GM20000 (cell line): ENCODE measurements at regions not wholly inside any gene's neighbourhood (a gene's known extent, or its start where the extent isn't known, plus 50 kb on each side); places are given as distances from the start of the nearest gene placed in this dataset.
"Not testable (repeated sequence)": the region's sequence is repeated elsewhere in the genome, so short reads cannot be mapped to it uniquely, and the experiment has no call there.

Experiments
- DNase-seq: peaks from one replicate; pipeline ENCODE4 v3.0.0; 2012; ENCODE audit warnings: low spot score
- CTCF ChIP-seq: IDR thresholded peaks from 2 replicates; pipeline ENCODE4 v1.5.1; 2012; ENCODE audit warnings: mild to moderate bottlenecking, control low read depth; ENCODE audit errors: extremely low read depth, missing control alignments

DNA sequence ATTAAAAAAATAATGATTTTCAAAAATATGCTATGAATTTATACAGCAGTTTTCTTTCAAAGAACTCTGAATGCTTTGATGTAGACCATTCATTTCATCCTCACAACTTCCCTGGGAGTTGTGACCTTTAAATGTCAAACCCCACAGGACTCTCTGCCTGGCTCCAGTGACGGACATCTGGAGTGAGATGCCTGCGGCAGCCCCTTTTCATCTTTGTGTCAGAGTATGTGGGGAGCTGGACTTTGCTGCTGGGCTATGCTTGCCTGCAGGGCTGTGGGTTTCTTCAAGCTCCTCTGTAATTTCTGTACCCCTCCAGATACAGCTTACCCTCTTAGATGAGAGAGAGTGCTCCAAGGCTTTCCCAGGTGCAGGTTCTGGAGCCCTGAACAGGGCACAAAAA, 70.6 kb upstream of the RASGRP1 start:
- no peak for DNase-seq
- TF ChIP-seq CTCF: no peak

GRCh38 chr15:38636597-38636996, 72.0 kb upstream of the RASGRP1 start:
- no peak for TF ChIP-seq CTCF

GRCh38 chr15:38638126-38638525, 73.5 kb upstream of the RASGRP1 start:
- DNase-seq: no peak
- TF ChIP-seq CTCF: no peak

More at GRCh38 chr15:38636597-38636996, 72.0 kb upstream of the RASGRP1 start:
- DNase-seq: no peak

DNA sequence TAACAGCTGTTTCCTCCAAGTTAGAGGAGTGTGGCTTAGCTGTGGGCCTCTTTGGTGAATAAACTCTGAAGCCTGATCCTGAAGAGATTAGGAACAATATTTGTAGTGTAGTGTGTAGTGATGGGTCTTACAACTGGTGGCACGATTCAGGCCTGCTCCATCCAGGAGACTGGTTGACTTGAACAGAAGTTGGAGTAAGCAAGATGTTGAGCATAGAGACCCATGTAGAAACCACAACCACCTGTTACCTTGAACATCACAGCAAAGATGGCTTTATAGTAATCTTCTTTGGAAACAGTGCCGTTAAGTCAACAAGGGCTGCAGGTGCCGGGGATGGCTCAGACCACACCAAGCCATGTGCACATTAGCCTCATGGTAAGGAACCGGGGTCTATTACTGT, 74.2 kb upstream of the RASGRP1 start:
- TF ChIP-seq CTCF: no peak
- DNase-seq: no peak

- DNase-seq: no peak
- TF ChIP-seq CTCF: no peak
These were observed 78.2 kb upstream of the RASGRP1 start for GRCh38 chr15:38642689-38643270.

GRCh38 chr15:38644353-38644752, 79.7 kb upstream of the RASGRP1 start:
- not testable (repeated sequence) for DNase-seq

DNA sequence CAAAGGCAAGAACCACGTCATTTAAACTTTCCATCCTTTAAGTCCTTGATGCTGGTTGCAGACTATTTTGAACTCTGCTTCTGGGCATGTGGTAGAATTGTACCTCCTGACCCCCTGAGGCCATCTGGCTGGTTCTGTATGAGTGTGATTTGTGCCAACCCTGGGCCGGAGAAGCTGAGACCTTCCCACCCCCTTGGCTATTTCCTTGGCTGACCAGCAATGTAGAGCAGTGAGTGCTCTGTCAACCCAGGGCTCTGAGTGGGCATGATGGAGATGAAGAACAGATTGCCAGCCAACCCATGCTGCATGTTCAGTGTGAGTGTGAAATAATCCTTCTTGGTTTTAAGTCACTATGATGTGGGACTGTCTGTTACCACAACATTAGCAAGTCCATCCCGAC, 82.1 kb upstream of the RASGRP1 start:
- TF ChIP-seq CTCF: no peak
- DNase-seq: no peak

DNA sequence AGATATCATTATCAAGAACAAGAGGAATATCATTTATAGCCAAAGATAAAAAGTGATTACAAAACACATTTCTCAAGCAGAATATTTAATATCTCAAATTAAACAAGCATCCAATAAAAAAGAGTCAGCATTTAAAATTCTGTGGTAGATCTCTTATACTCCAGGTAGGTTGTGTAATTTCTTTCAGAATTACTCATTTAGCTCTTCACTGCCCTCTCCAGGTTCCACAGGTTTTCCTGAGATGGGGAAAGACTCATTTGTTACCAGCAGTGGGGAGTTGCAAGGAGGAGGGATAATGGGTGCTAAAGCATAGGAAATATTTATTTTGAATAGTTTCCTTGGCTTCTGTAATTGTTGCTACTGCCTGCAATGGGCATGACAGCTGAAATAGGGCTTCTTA, 83.1 kb upstream of the RASGRP1 start:
- DNase-seq: no peak
- no peak for TF ChIP-seq CTCF
